G401.6 (cell line): ENCODE measurements at regions not wholly inside any gene's neighbourhood (a gene's known extent, or its start where the extent isn't known, plus 50 kb on each side); places are given as distances from the start of the nearest gene placed in this dataset.

Experiments
- FAIRE-seq: peaks from 2 replicates; lab custom pipeline; 2012; peaks lifted over from hg19 to GRCh38; lab: Jason Lieb, UNC

DNA sequence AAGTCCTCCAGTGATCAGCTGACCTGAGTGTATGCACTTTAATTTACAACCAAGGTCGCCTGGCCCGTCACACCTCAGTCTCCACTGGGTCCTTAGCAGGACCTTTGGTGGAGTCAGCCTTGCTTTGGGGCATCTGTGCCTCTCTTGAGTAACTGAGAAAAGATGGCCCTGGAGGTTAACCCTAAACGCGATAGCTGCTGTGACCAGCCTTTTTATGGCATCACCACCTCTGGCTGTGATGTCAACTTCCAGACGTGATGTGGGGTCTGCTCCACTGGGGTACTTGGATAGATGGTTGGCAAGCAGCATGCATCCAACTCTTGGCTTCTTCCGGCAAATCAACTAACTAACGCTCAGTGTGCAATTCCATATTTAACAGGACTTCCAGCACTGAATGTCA, 122.8 kb upstream of the RTL1 start:
- no peak for FAIRE-seq

DNA sequence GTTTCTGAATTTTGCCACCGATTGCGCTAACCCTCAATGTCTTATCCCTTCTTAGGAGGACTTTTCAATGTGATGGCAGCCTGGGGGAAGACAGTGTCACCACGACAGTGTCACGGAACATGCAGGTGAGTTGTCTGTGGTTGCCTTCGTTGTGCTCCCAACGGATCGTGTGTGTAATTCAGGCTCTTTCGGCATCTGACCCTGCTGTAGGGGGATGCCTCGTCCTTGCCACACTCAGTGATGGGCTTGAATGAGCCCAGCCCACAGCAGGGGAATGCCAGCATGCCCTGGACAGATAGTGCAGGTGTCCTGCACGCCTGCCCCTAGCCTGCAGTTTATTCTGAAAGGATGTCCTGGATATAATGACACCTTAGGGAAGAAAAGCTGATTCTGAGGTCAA, 123.8 kb upstream of the RTL1 start:
- FAIRE-seq = no peak

DNA sequence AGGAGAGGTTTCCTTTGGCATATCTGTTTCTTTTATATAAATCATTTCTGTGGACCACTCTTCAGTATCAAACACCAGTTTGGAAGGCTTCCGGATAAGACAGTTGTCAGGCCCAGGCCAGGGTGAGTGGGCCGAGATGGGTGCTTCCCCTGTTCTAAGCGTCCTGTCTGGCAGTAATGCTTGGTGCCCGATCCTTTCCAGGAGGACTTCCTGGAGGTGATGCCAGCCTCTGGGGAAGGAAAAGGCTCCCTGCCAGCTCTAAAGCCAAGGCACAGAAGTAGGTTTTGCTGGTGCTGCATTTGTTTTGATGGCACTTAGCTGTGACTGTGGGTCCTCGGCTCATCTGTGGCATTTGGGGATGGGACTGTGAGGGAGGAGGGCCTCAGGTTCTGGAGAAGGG, 124.4 kb upstream of the RTL1 start:
- no peak for FAIRE-seq

DNA sequence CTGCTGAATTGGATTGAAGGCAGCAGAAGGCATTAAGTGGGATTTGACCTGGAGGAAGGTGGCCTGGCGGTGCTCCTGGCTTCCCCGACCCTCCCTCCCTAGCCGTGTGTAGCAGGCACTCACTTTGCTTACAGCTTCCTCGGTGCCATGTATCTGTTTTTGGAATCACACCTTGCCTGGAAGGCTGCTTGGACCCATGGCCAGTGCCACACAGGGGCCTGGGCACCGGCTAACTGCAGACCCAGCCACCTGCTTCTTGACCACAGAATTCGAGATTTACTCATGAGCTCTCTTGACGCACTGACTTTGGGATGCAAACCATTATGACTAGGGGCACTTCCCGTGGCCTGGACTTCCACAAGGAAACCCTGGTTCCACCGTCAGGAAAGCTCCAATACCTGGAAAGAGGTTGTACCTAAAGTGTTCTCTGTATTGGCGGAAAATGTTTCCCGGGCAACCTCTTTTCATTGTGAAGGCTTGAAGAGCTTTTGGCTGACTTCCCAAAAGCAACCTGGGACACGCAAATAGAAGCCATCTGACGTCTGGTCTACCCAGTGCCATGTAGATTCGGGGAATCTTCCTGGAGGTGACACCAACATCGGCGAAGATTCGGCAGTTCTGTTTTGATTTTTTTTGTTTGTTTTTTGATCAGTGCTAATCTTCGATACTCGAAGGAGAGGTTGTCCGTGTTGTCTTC, 125.6 kb upstream of the RTL1 start:
- FAIRE-seq = no peak

DNA sequence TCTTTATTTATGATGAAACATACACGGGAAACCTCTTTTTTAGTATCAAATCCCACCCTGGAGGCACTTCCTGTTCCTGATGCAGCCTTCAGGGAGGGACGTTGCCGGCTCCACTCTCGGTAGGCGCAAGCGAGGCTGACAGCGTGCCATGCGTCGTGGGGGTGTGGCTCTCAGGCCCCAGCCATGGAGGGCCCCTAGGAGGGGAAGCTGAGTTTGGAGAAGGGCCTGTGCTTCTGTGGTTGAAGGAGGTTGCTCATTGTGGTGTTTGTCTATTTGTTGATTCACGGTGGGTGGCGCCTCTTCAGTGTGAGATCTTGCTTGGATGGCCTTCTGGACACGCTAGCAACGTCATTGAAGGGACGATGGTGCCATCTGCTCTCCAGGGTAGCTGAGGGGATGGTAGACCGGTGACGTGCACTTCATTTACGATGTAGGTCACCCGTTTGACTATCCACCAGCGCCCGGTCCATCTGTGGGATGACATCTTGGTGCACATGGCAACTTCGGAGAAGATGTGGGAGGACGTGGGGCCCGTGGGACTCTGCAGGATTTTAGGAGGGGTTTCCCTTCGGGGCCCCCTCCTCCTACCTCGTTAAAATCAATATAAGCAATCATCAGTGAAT, 126.3 kb upstream of the RTL1 start:
- FAIRE-seq = no peak

DNA sequence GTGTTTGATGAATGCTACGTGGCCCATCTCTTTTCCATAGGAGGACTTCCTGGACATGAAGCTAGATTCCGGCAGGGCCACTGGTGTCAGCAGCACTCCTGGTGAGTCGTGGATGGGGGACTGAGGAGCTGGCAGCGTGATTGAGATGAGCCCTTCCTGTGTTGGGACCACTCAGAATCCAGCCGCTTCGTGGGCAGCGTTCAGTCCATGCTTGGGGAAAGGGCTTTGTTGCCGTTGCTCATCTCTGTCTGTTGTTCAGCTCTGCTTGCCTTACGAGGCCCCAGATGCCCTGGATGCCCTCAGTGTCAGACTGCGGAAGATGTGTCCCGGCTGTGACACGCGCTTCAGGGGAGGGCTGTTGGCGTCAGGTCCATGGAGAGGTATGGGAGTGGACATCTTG, 127.1 kb upstream of the RTL1 start:
- FAIRE-seq = no peak

DNA sequence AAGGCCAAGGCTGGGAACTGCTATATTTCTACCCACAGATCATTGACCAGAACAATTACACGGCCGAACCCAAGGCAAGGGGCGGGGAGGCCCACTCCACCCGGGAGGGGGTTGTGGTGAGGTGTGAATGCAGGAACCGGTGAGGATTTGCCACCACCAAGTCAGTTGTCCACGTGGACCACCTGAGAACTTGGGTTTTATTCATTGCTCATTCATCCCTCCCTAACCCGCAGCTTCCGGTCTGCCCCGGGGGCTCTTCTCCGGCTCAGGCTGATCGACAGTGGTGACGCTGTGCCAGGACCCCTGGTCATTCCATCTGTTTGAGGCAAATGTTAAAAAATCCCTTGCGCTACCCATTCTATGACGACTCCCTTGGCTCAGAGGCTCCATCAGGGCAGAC, 127.7 kb upstream of the RTL1 start:
- FAIRE-seq = no peak

DNA sequence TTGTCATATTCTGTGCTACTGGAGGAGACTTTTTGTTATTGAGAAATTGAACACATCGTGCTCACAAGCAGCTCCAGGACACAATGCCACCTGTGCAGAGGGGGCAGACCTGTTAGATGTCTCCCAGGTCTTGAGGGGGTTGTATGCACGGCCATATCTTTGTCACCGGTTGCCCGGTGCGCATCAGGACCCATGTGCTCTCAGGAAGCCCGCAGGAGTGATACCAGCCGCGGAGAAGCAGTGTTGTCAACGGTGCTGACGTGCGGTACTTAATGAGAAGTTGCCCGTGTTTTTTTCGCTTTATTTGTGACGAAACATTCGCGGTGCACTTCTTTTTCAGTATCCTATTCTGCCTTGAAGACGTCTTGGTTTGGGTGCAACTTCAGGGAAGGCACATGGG, 128.2 kb upstream of the RTL1 start:
- no peak for FAIRE-seq

DNA sequence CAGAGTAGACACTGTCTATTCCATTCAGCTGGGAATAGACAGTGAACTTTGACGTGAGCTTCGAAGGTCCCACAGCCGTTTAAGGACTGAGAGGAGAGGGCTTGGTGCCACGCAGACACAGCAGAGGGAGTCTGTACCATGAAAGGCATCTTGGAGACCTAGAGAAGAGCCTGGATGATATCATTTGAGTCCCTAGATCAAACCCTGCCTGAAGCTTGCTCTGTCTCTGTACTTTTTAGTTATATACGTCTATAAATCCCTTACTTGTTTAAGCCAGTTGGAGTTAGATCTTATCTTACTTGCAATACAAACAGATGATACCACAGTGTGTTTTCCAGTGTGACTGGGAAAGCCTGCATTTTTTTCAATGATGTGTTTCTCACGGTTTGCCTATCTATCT, 128.9 kb upstream of the RTL1 start:
- no peak for FAIRE-seq

DNA sequence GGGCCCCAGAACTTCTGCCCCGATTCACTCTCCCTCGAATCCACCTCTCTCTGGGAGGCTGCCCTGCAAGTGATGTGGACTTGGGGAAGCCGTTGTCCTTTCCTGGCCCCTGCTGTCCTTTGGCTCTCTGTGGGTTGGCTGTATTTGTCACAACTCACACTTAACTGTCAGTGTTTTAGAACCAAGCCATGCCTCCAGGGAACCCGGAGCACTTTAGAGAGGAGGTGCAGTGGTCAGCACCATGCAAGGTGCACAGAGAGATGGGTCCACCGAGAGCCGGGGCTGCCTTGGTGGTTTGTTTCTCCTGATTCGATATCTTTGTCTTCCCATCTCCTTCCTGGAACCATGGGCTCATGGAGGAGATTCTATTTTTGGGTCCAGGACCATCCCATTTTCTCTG, 129.5 kb upstream of the RTL1 start:
- FAIRE-seq = no peak

DNA sequence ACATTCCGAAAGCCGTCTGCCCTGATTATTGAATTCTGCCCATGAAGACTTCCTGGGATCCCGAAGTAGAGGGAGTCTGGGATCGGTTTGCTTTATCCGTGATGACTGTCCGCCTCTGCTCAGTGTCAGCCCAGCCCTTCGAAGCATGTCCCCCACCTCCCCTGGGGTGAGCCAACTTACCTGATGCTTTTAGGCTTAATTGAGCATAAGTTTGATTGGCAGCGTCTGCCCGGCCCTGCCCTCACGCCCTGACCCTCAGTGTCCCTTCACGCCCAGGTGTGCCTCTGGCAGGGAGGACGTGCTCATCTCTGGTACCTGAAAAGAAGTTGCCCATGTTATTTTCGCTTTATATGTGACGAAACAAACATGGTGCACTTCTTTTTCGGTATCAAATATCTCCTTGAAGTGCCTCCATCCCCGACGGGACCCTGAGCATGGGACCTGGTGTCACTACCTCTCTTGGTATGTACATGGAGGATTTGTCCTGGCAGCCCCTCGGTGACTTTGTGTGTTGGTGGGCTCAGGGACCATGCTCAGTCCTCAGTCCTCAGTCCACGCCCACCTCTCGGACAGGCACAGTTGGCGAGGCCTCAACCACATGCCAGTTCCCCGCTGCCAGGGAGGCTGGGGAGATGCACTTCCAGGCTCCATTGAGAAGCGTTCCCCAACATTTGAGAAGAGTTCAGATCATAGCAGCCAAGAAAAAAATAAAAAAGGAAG, 130.1 kb upstream of the RTL1 start:
- no peak for FAIRE-seq

DNA sequence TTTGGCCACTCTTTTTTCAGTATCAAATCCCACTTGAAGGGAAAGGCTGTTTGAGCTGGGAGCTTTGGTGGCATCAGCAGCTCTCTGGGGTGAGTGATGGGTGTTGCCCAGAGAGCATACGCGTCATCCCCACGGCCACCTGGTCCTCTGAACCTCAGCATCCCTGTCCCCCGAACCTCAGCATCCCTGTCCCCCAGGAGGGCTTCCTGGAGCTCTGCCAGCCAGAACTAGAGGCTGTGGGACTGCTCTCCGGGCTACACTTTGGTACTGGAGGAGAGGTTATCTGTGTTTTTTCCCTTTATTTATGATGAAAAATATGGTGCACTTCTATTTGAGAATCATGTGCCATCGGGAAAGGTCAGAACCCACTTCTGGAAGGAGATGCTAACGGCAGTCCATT, 131.5 kb upstream of the RTL1 start:
- FAIRE-seq = no peak

DNA sequence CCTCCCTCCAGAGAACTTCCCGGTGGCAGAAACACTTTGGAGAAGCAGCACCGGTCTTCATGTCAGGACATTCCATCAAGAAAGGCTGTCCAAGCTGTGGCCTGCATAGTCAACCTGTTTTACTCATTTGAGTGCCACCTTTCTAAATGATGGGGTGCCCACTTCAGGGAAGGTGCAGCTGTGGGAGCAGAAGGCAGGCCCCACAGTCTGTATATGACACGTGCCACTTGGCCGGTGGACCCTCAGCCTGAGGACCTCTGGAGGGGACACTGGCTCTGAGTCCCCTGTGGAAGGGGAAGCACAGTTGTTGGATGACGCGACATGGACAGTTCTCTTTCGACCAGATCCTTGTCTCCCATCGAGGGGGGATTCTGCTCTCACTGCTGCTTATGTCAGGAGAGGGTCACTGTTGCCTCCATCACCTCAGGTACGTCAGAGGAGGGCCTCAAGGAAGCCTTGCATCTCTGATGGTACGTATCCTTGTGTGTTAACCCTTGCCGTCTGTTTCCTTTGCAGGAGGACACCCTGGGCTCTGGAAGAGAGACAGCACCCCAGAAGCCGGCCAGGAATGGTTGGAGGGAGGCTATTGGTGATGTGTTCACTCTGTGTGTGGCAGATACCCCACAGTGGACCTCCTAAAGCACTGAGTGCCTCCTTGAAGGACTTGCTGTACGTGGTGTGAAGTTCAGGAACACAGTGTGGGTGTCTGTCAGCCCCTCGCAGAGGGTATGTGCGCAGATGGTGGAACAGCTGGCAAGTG, 132.1 kb upstream of the RTL1 start:
- FAIRE-seq = no peak

DNA sequence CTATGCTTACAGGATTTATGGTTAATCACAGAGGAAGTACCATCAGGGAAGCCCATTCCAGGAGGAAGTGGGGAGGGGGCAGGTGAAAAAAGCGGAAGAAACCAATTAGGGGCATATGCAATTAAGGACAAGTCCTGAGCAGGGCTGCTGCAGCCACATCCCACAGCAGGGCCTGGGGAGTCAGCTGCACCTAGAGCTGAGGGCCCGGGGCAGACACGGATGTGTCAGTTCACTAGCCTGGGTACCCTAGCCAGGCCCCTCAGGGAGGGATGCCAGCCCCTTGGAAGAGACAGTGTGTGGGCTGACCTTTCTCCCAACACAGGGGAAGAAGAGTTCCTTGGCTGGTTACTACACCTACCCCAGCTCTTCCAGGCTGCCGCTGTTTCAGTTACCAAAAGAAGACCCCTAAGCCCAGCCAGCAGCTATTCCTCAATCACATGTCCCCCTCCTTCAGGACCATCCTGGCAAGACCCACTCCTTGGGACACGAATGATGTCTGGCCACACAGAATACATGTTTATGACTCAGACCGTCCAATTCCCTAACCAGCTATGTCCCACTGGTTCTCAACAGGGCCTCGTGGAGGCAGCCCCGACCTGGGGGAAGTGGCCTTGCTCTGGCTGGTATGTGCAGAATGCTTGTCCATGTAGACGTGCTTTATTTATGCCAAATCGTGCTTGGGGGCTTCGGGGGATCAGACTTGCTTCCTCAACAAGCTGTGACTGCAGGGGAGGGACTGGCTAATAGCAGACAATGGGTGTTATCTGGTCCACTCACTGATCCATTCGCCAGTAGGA, 133.7 kb upstream of the RTL1 start:
- FAIRE-seq = no peak

DNA sequence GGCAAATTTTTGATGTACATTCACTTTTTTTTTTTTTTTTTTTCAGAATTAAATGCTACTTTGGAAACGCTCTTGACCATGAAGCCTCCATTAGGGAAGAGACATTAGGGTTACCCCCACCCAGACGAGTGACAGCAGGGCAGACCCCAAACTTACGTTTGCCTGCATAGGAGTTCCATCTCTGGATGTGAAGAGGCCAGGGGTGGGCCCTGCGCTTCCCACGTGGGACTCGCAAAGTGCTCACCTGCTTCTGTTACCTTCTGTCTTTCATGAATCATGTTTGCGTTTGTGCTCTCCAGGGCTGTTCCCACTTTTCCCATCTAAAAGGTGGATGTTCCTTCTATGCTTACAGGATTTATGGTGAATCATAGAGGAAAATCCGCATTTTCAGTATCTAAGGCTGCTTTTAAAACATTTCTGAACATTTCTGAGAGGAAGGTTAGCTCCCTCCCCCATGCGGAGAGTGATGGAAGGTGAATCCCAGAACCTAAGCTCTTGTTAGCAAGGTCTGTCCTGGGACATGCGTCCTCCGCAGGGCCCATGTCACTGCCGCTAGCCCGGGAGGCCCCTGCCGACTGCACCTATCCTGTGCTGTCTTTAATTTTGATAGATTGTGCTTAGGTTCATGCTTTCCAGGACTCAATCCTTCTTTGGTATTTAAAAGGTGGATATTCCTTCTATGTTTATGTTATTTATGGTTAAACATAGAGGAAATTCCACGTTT, 135.7 kb upstream of the RTL1 start:
- no peak for FAIRE-seq

DNA sequence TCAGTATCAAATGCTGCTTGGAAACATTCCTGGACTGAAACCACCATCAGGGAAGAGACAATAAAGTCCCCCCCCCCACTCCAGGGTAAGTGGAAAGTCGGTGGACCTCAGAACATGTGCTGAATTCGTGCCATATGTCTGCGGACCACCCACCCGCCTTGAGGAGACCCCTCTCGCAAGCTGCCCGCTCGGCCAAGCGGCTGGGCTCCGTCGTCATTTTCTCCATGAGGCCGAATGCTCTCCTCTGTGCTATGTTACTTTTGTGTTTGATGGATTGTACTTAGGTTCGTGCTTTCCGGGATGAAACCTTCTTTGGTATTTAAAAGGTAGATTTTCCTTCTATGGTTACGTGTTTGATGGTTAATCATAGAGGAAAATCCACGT, 136.2 kb upstream of the RTL1 start:
- no peak for FAIRE-seq

DNA sequence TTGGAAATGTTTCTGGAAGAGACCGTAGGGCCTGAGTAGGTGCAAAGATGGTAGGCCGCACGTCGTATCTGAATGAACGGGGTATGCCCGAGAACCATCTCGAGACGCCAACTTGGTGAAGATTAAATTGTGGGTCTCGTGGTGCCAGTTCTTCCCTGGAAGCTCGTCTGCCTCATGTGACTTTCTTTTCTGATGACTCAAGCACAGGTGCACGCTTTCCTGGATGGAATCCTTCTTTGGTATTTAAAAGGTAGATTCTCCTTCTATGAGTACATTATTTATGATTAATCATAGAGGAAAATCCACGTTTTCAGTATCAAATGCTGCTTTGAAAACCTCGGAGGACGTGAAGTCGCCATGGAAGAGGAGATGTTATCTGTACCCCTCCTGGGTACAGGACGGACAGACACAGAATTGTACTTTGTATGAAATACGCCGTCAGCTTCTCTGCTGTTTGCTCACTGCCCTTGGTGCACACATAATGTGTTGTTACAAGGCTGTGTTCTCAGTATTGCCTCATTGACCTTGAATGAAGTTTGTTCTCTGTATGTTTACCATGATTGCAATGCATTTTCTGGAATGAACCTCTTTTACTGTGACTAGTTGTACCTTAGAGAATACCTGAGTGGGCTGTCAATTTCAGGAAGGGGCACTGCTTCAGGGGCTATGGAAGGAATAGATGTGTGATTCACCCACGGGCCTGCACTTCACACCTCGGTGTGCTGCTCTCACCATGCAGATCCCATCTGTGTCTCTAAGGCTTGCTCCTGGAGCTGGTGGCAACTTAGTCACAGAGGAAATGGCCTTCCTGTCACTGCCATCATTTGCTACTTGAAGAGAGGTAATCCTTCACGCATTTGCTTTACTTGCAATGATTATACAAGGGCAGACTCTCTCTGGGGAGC, 137.3 kb upstream of the RTL1 start:
- no peak for FAIRE-seq

DNA sequence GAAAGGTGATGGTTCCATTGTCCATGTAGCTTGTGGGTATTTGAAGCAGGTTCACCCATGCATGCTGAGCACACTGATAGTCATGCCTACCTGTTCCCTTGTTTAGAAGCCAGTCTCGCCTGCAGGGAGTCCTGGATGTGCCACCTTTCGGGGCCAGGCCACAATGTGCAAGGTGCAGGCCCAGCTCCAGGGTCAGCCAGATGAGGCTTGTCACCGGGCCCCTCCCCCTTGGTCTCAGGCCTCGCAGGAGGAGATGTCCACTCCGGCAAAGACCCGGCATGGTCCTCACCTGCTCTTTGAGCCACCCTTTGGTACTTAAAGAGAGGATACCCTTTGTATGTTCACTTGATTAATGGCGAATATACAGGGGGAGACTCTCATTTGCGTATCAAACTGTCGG, 140.4 kb upstream of the RTL1 start:
- no peak for FAIRE-seq

DNA sequence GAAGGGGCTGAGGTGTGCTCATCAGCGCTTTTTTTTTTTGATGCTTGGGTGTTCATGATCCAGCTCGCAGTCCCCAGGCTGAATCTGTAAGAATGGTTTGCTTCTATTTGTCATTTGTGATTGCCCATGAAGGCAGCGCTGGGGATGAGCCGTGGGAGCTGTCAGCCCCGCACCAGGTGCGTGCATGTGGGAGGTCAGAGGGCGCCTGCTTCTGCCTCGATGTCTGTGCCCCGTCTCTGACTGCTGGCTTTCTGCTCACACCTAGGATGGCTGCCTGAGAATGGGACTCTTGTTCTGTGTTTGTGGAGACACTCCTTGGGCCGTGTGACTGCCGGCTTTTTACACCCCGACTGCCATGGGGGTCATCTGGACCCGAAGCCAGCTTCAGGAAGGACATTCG, 141.2 kb upstream of the RTL1 start:
- no peak for FAIRE-seq

DNA sequence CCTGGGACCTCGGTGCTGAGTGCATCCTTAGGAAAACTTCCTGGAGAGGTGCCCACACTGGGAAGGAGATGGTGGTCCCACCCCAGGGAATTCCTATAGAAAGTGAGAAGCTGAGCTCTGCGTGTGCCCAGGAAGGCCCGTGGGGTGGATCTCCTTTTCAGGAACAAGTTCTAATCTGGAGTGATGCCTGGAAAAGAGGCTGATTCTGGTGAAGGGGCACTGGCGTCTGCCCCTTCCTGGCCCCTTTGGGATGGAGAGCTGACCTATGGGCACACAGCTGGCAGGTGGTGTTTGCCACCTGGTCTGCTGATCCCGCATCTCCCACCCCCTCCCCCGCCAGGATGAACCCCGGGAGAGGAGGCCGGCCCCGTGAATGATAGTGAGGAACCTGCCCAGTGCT, 142.0 kb upstream of the RTL1 start:
- no peak for FAIRE-seq

DNA sequence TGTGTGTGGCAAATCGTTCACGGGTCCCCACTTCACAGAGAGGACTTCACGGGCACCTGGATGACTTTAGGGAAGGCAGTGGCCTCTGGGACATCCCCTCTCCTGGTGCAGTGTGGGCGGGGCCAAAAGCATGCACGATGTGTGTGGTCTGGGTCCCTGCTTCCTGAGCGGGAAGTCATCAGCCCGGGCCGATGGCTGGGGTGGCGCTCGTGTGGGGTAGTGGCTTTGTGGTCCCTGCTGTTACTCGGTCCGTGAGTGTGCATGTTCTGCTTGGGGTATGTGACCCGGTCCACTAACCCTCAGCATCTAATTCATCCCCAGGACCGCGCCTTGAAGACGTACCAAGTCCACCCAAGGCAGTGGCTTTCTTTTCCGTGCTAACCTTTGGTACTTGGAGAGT, 142.5 kb upstream of the RTL1 start:
- no peak for FAIRE-seq
